Endothelial cell of umbilical vein (primary cell): ENCODE measurements at regions not wholly inside any gene's neighbourhood (a gene's known extent, or its start where the extent isn't known, plus 50 kb on each side); places are given as distances from the start of the nearest gene placed in this dataset.
A peak's percentile ranks its signal among the peaks of the same experiment; 100 is the strongest.

Experiments
- BruUV-seq: library from RNA; stranded (reverse); fragments of 400-500 nt; replicated peaks from 2 replicates; lab custom pipeline; 2021; lab: Mats Ljungman, UMichigan
- CTCF ChIA-PET: fragments of 300-600, 350-600 bp; sonication (Branson Sonifier 250); formaldehyde crosslinking; loops from one replicate; lab custom pipeline; 2021; ENCODE audit warnings: antibody characterized with exemption, inconsistent platforms; lab: Charles Lee
- POLR2A ChIA-PET: fragments of 300-600, 350-600 bp; sonication (Branson Sonifier 250); formaldehyde crosslinking; loops from one replicate; lab custom pipeline; 2021; ENCODE audit warnings: antibody characterized with exemption, inconsistent platforms; lab: Charles Lee
- DNase-seq: peaks from one replicate; pipeline ENCODE4 v3.0.0-alpha.2; 2011; ENCODE audit warnings: low read depth, low spot score
- FAIRE-seq: peaks from 2 replicates; lab custom pipeline; 2011; peaks lifted over from hg19 to GRCh38; lab: Jason Lieb, UNC
- H2AFZ ChIP-seq: 2 replicates; pipeline ENCODE4 v1.6.0; 2012; ENCODE audit warnings: low read depth, low read length, control low read depth, inconsistent platforms
- H3K27ac ChIP-seq: 2 replicates; pipeline ENCODE4 v1.5.1; 2011; ENCODE audit warnings: low read depth, mild to moderate bottlenecking, control low read depth, low read length, moderate library complexity; ENCODE audit not compliant: insufficient read depth
- H3K27me3 ChIP-seq, 2 experiments: 2 replicates each; pipeline versions ENCODE4 v1.6.0 to v1.6.1; 2011; ENCODE audit warnings: low read length in 2 of 2, mixed read lengths in 1 of 2; ENCODE audit not compliant: control insufficient read depth in 2 of 2, insufficient read depth in 2 of 2
- H3K36me3 ChIP-seq, 2 experiments: 2 replicates in 1 of 2; 3 replicates in 1 of 2; pipeline ENCODE4 v1.5.1; 2011; ENCODE audit warnings: low read length in 2 of 2, mild to moderate bottlenecking in 1 of 2, moderate library complexity in 1 of 2; ENCODE audit not compliant: control insufficient read depth in 2 of 2, insufficient read depth in 2 of 2; ENCODE audit errors: extremely low read depth in 1 of 2
- H3K4me1 ChIP-seq: 3 replicates; pipeline ENCODE4 v1.5.1; 2011; ENCODE audit warnings: mild to moderate bottlenecking, low read length; ENCODE audit not compliant: control insufficient read depth, insufficient read depth; ENCODE audit errors: extremely low read depth
- H3K4me2 ChIP-seq: 2 replicates; pipeline ENCODE4 v1.6.1; 2011; ENCODE audit warnings: low read length, control low read depth, mixed read lengths; ENCODE audit not compliant: insufficient read depth
- H3K4me3 ChIP-seq, 3 experiments: fragments of 200-600 bp in 1 of 3; sonication (generic), shearing (Covaris generic) in 1 of 3; replicated peaks in 1 of 3; 2 replicates each; pipeline ENCODE4 v1.5.1; 2011 to 2016; ENCODE audit warnings: control low read depth in 3 of 3, low read length in 3 of 3, mild to moderate bottlenecking in 2 of 3, inconsistent platforms in 1 of 3, low read depth in 1 of 3, moderate library complexity in 1 of 3; ENCODE audit not compliant: insufficient read depth in 1 of 3
- H3K79me2 ChIP-seq: 2 replicates; pipeline ENCODE4 v1.6.0; 2012; ENCODE audit warnings: low read length, inconsistent platforms; ENCODE audit not compliant: control insufficient read depth, insufficient read depth
- H3K9ac ChIP-seq: replicated peaks from 2 replicates; pipeline ENCODE3; 2011; ENCODE audit warnings: low read length, control low read depth; ENCODE audit not compliant: insufficient read depth; ENCODE audit errors: extremely low read depth
- H3K9me1 ChIP-seq: replicated peaks from 3 replicates; pipeline ENCODE4 v1.6.0; 2011; ENCODE audit warnings: mild to moderate bottlenecking, low read length; ENCODE audit not compliant: control insufficient read depth, insufficient read depth; ENCODE audit errors: extremely low read depth
- H3K9me3 ChIP-seq: replicated peaks from 2 replicates; pipeline ENCODE4 v1.5.1; 2012; ENCODE audit warnings: low read length, inconsistent platforms; ENCODE audit not compliant: control insufficient read depth, insufficient read depth
- H4K20me1 ChIP-seq: replicated peaks from 2 replicates; pipeline ENCODE3; 2011; ENCODE audit warnings: mild to moderate bottlenecking, low read length; ENCODE audit not compliant: control insufficient read depth, insufficient read depth; ENCODE audit errors: extremely low read depth
- EZH2 ChIP-seq: IDR thresholded peaks from 2 replicates; pipeline ENCODE4 v1.6.1; 2012; ENCODE audit warnings: borderline replicate concordance, low read depth, mild to moderate bottlenecking, moderate library complexity, low read length, inconsistent platforms; ENCODE audit not compliant: severe bottlenecking
- FOS ChIP-seq: IDR thresholded peaks from 2 replicates; pipeline ENCODE4 v1.6.1; 2011; ENCODE audit warnings: mild to moderate bottlenecking, low read length, moderate library complexity, borderline replicate concordance; ENCODE audit not compliant: insufficient read depth
- GATA2 ChIP-seq: IDR thresholded peaks from 2 replicates; pipeline ENCODE4 v1.7.0; 2011; ENCODE audit warnings: low read depth, mild to moderate bottlenecking, moderate library complexity, mixed read lengths, low read length; ENCODE audit not compliant: insufficient read length, insufficient read depth
- JUN ChIP-seq: IDR thresholded peaks from 2 replicates; pipeline ENCODE4 v1.6.1; 2011; ENCODE audit warnings: borderline replicate concordance, low read depth; ENCODE audit not compliant: insufficient read length, insufficient read depth
- MYC ChIP-seq: IDR thresholded peaks from one replicate; pipeline ENCODE4 v1.6.1; 2011; ENCODE audit warnings: mild to moderate bottlenecking, low read depth, low read length
- POLR2A ChIP-seq: IDR thresholded peaks from 2 replicates; pipeline ENCODE4 v1.6.1; 2012; ENCODE audit warnings: low read depth, mild to moderate bottlenecking, control low read depth, low read length
- POLR2AphosphoS5 ChIP-seq: IDR thresholded peaks from 2 replicates; pipeline ENCODE4 v1.6.1; 2012; ENCODE audit warnings: low read depth, mild to moderate bottlenecking, control low read depth, low read length, moderate library complexity; ENCODE audit not compliant: insufficient read depth
- dilution Hi-C: fragments of 300-500 bp; cut with MboI; formaldehyde crosslinking; loops from one replicate; pipeline ENCODE4 v1.15.0; 2019; ENCODE audit warnings: low sequenced_read_pairs; ENCODE audit not compliant: extremely low pct_ligation_motif_present
- intact Hi-C: fragments of 100-400 bp; cut with micrococcal nuclease; formaldehyde crosslinking; loops from one replicate; pipeline ENCODE4 v1.10.0; 2022
- TF ChIP-seq, protein P1 (sequence below), 2 donors: IDR thresholded peaks; 1 replicate in 1 of 2; 2 replicates in 1 of 2; pipeline ENCODE4 v1.5.1; 2011; ENCODE audit warnings: low read length in 2 of 2, mild to moderate bottlenecking in 2 of 2, moderate library complexity in 2 of 2, control low read depth in 1 of 2, inconsistent platforms in 1 of 2, low read depth in 1 of 2; ENCODE audit not compliant: insufficient read depth in 1 of 2; ENCODE audit errors: extremely low read depth in 1 of 2
- TF ChIP-seq, protein P2 (sequence below): IDR thresholded peaks from 2 replicates; pipeline ENCODE4 v1.6.1; 2011; ENCODE audit not compliant: insufficient read depth, insufficient read length

DNA sequence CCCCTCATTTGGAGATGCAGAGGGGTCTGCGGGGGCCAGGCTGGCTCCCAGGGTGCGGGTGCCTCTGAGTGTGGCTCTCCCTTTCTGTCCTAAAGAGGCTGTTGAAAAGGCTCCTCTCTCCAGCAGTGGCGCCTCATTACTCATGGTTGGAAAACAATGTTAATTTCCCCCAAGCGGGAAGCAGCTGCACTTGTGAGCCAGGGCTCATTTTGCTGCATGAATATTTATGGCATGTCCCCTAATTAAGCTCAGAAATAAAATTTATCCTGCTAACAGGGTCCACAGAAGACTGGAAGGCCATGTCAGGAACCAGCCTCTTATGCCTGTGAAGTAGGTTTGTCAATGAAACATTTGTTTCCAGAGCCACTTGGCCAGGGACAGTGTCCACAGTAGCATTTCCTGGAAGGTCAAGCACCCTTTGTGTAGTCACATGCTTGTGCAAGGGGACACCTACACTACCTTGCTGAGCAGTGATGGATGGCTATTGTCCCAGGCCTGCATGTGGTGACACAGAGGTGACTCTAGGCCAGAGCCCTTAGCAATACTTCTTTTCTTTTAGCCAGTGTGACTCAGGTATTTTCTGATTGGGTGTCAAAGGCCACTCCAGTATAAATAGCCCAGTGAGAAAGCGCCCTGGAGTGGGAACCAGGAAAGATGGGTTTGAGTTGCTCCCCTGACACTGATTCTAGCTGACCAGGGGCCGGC, 259.0 kb downstream of the FOXD2 start:
- Histone ChIP-seq H3K9me1 (no peaks in the 10 kb centered on the region), H3K79me2 (no peaks in the 10 kb centered on the region), H3K9me3 (no peaks in the 10 kb centered on the region), H3K27me3 (no peaks in the 10 kb centered on the region), H3K4me1 (no peaks in the 10 kb centered on the region), H4K20me1 (no peaks in the 10 kb centered on the region), H3K27ac (no peak overlapping the region), H3K4me3 (no peak overlapping the region), H3K36me3 (no peaks in the 10 kb centered on the region), H2AFZ (no peak overlapping the region), H3K4me2 (no peak overlapping the region), H3K9ac (no peak overlapping the region)
- FAIRE-seq (no peak), DNase-seq (peak; percentile 10)
- TF ChIP-seq MYC: no peak
- no peak for TF ChIP-seq POLR2A
- TF ChIP-seq, protein P1, sequence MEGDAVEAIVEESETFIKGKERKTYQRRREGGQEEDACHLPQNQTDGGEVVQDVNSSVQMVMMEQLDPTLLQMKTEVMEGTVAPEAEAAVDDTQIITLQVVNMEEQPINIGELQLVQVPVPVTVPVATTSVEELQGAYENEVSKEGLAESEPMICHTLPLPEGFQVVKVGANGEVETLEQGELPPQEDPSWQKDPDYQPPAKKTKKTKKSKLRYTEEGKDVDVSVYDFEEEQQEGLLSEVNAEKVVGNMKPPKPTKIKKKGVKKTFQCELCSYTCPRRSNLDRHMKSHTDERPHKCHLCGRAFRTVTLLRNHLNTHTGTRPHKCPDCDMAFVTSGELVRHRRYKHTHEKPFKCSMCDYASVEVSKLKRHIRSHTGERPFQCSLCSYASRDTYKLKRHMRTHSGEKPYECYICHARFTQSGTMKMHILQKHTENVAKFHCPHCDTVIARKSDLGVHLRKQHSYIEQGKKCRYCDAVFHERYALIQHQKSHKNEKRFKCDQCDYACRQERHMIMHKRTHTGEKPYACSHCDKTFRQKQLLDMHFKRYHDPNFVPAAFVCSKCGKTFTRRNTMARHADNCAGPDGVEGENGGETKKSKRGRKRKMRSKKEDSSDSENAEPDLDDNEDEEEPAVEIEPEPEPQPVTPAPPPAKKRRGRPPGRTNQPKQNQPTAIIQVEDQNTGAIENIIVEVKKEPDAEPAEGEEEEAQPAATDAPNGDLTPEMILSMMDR (IDR thresholded peaks at IDR 0.05; ENCODE audit: extremely low read depth in 1 of 2, insufficient read depth in 1 of 2, low read depth in 1 of 2, low read length in 2 of 2): no peak
- no peak for TF ChIP-seq GATA2
- TF ChIP-seq FOS: no peak
- no peak for TF ChIP-seq JUN
- TF ChIP-seq EZH2: no peak
- no peak for TF ChIP-seq POLR2AphosphoS5
- TF ChIP-seq, protein P2, sequence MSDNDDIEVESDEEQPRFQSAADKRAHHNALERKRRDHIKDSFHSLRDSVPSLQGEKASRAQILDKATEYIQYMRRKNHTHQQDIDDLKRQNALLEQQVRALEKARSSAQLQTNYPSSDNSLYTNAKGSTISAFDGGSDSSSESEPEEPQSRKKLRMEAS: no peak
- dilution Hi-C loops (loop anchor here (25.0 kb wide), 1 partner anchor 235 kb away; no protein-coding TSS in a partner anchor), intact Hi-C loops (no loop called here)
- POLR2A ChIA-PET: interaction anchor here (0.6 kb wide), 1 partner anchor 304 kb away, joined by 3 read pairs; no protein-coding TSS in a partner anchor
- CTCF ChIA-PET: interaction anchor here (0.7 to 2.4 kb wide), 4 partner anchors 13 to 265 kb away, joined by 3 to 7 read pairs (median 4); partner anchors contain the start of gene FOXD2
- no TSS peak for BruUV-seq
